Stimulated activated effector memory CD8-positive, alpha-beta T cell treated with anti-CD3 and anti-CD28 coated beads, Interleukin-12 subunit alpha, Interleukin-12 subunit beta, amount 100 ng/mL, for 72 hours (primary cell): ENCODE measurements at regions not wholly inside any gene's neighbourhood (a gene's known extent, or its start where the extent isn't known, plus 50 kb on each side); places are given as distances from the start of the nearest gene placed in this dataset.

Source experiments
- ATAC-seq: fragments of 150-1000 bp; cut with Tn5 transposase; 2 replicates; pipeline ENCODE4 v1.10.0; 2021
- DNase-seq, 2 donors: peaks; one replicate each; pipeline ENCODE4 v3.0.0; 2021 to 2022; ENCODE audit warnings: low spot score in 2 of 2
- H3K27ac Mint-ChIP-seq: one replicate; pipeline ENCODE4 v1.8.0; 2022; ENCODE audit warnings: mild to moderate bottlenecking, mixed read lengths
- H3K36me3 Mint-ChIP-seq: one replicate; pipeline ENCODE4 v1.8.0; 2022; ENCODE audit warnings: mild to moderate bottlenecking, mixed read lengths
- H3K4me1 Mint-ChIP-seq: one replicate; pipeline ENCODE4 v1.8.0; 2022; ENCODE audit warnings: mixed read lengths
- H3K4me3 Mint-ChIP-seq: one replicate; pipeline ENCODE4 v1.8.0; 2022; ENCODE audit warnings: mild to moderate bottlenecking, mixed read lengths
- H3K9me3 Mint-ChIP-seq: one replicate; pipeline ENCODE4 v1.8.0; 2022; ENCODE audit warnings: mixed read lengths

DNA sequence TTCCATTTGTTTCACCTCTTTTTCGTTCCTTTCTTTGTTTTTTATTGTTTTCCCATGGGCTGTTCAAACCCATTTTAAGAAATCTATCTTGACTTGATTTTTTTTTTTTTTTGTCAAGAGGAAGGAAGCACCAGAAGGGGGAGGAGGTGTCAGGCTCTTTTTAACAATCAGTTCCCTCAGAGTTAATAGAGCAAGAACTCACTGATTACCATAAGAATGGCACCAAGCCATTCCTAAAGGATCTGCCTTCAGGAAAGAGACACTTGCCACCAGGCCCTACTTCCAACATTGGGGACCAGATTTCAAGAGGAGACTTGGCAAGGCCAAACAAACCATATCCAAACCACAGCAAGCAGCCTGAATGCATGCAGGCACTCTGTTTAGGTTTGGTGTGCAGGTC lies 168.0 kb downstream of the OTOR start:
- Mint-ChIP-seq H3K9me3 (peaks cover 2% of the 10 kb centered on the region), H3K27ac (no peak overlapping the region), H3K4me1 (no peaks in the 10 kb centered on the region), H3K36me3 (no peaks in the 10 kb centered on the region), H3K4me3 (no peak overlapping the region)
- DNase-seq, result no peak
- no peak for ATAC-seq

DNA sequence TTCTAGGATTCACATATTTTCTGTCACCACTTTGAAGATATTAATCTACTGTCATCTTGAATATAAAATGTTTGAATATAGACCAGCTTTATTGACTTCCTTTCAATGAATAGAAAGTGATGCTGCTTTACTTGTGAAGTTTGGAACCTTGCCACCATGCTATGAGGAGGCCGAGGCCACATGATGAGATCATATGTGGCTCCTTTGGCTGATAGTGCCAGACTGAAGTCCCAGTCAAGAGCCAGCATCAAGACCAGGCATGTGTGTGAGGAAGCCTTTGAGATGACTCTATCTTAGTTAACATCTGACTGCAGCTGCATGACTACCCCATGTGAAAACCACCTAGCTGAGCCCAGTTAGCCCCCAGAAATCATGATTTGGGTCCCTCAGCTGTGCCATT lies 169.5 kb downstream of the OTOR start:
- H3K36me3 Mint-ChIP-seq, result no peaks in the 10 kb centered on the region
- no peak overlapping the region for H3K4me3 Mint-ChIP-seq
- DNase-seq, result no peak
- no peaks in the 10 kb centered on the region for H3K4me1 Mint-ChIP-seq
- H3K9me3 Mint-ChIP-seq, result no peaks in the 10 kb centered on the region
- no peak for ATAC-seq
- no peak overlapping the region for H3K27ac Mint-ChIP-seq

DNA sequence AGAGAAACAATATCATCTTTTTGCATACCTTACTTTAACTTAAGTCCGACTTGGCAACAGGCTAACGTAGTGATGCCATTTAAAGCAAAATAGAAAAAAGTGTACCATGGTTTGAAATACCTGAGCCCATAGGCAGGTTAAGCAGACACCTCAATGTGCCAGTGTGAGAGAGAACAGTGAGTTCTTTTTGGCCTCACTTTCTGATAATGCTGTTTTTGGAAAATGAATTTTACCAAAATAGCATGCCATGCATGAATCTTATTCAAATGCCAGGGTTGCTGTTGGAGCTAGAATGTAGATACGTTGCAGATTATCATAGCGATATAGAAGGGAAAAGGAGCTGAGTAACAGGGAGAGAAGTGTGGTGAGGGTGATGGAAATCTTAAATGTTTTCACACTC lies 170.2 kb downstream of the OTOR start:
- H3K36me3 Mint-ChIP-seq, result no peaks in the 10 kb centered on the region
- no peak overlapping the region for H3K4me3 Mint-ChIP-seq
- no peaks in the 10 kb centered on the region for H3K9me3 Mint-ChIP-seq
- no peak overlapping the region for H3K27ac Mint-ChIP-seq
- DNase-seq (no peak), ATAC-seq (no peak)
- no peaks in the 10 kb centered on the region for H3K4me1 Mint-ChIP-seq

DNA sequence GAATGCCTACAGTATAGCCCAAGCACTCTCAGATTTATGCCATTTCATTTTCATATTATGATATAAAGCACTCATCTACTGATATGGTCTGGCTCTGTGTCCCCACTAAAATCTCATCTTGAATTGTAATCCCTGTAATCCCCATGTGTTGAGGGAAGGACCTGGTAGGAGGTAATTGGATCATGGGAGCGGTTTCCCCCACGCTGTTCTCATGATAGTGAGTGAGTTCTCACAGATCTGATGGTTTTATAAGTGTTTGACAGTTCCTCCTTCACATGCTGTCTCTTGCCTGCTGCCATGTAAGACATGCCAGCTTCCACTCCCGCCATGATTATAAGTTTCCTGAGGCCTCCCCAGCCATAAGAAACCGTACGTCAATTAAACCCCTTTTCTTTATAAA lies 171.7 kb downstream of the OTOR start:
- Mint-ChIP-seq H3K4me1 (no peaks in the 10 kb centered on the region), H3K27ac (no peak overlapping the region), H3K4me3 (no peak overlapping the region), H3K9me3 (peaks cover 1% of the 10 kb centered on the region), H3K36me3 (no peaks in the 10 kb centered on the region)
- DNase-seq (no peak), ATAC-seq (no peak)

DNA sequence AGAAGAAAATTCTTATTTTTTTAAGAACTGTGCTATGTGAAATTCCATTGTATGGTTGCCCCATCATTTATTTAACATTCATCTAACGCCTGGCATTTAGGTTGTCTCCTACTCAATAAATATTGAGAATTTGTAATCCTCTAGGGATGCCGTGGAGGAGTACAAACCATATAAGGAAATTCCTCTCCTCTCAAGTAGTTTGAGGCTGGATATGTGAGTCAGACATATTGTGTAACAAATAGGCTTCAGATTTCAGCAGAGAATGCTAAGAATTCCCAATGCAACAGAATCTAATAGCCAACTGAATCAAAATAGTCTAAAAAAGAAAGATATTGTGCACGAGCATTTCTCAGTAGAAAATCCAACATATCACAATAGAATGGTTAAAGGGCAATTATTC lies 174.7 kb downstream of the OTOR start:
- peaks cover 3% of the 10 kb centered on the region for H3K9me3 Mint-ChIP-seq
- no peaks in the 10 kb centered on the region for H3K4me1 Mint-ChIP-seq
- H3K4me3 Mint-ChIP-seq, result no peak overlapping the region
- DNase-seq, result no peak
- ATAC-seq, result no peak
- H3K27ac Mint-ChIP-seq, result no peak overlapping the region
- H3K36me3 Mint-ChIP-seq, result no peaks in the 10 kb centered on the region

DNA sequence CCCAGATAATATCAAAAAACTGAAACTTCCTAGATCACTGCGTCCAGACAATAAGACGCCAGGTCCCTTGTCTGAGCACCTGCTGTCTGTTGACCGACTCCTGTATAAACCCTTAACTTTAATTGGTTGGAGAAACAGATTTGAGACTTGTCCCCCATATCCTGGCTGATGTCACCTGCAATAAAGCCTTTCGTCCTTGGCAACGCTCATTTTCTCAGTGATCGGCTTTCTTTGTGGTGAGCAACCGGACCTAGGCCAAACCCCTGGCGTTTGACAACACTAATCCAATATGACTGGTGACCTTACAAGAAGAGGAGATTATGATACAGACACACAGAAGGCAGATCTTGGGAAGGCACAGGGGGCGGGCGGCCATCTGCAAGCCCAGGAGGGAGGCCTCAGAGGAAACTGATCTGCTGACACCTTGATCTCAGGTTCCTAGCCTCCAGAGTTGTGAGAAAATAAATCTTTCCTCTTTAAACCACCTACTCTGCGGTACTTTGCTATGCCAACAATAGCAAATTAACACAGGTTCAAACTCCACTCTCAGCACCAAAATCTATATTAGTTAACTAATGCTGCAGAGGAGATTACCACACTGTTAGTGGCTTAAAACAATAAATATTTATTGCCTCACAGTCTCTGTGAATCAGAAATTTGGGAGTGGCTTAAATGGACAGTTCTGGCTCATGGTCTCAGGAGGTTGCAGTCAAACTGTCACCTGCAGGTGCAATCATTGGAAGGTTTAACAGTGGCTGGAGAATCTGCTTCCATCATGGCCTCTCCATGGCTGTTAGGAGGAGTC lies 178.7 kb downstream of the OTOR start:
- DNase-seq (no peak), ATAC-seq (no peak)
- H3K27ac Mint-ChIP-seq, result no peak overlapping the region
- no peaks in the 10 kb centered on the region for H3K4me1 Mint-ChIP-seq
- H3K4me3 Mint-ChIP-seq, result no peak overlapping the region
- H3K36me3 Mint-ChIP-seq, result no peaks in the 10 kb centered on the region
- peaks cover 8% of the 10 kb centered on the region for H3K9me3 Mint-ChIP-seq

DNA sequence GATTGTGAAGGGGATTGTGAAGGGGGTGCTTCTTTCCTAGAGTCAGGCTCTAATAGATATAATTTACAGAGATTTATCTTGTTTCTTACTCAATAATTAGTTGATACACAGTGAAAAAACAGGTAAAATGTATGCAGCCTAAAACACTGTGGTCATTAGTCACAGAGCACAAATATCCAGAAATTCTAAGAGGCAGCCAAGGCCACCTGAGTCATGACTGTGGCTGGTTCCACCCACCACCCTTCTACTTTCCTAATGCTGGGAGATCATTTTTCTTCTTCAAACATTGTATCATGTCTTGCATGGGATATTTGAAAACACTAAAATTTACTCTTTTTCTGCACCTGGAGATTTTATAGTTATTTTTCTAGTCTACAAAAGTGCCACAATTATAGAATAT lies 181.6 kb downstream of the OTOR start:
- no peak overlapping the region for H3K27ac Mint-ChIP-seq
- ATAC-seq (no peak), DNase-seq (no peak)

DNA sequence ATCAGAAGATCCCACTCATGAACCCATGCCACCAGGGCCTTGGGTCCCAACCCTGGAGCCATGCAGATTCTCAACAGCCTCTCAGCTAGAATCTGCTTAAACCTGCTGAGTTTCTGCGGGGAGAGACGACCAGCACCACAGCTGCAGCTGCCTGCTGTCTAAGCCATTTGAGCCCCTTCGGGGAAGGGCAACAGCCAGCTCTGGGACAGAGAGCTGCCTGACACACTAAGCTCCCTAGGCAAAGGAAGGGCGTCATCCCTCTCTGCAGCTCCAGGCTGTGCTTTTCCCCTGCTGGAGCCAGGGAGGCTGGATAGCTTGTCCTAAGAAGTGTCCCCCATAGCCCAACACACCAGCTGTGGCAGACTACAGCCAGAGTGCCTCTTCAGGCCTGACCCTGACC lies 182.5 kb downstream of the OTOR start:
- no peak for ATAC-seq
- H3K4me3 Mint-ChIP-seq, result no peak overlapping the region
- H3K4me1 Mint-ChIP-seq, result no peaks in the 10 kb centered on the region
- DNase-seq, result no peak
- peaks cover 5% of the 10 kb centered on the region for H3K9me3 Mint-ChIP-seq
- no peaks in the 10 kb centered on the region for H3K36me3 Mint-ChIP-seq
- no peak overlapping the region for H3K27ac Mint-ChIP-seq

More for the DNA sequence above, 181.6 kb downstream of the OTOR start:
- H3K9me3 Mint-ChIP-seq, result peaks cover 8% of the 10 kb centered on the region
- no peak overlapping the region for H3K4me3 Mint-ChIP-seq
- no peaks in the 10 kb centered on the region for H3K36me3 Mint-ChIP-seq
- no peaks in the 10 kb centered on the region for H3K4me1 Mint-ChIP-seq

DNA sequence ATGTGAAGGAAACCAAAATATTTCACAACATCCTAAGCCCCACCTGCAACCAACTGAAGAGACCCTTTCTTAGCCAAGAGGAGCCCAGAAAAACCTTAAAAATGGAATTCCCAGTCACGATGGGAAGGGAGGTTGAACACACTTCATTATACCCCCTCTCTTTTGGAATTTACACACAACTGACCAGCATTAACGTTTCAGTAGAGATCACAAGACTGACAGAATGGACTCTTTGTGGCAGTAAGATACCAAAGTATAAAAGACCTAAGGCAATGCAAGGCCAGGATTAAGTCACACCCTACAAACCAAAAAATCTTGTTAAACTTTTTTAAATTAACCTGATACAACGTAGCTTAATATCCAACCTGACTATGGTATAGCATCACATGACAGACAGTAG lies 190.9 kb downstream of the OTOR start:
- DNase-seq (no peak), ATAC-seq (no peak)
- Mint-ChIP-seq H3K4me3 (no peak overlapping the region), H3K36me3 (no peaks in the 10 kb centered on the region), H3K27ac (no peak overlapping the region), H3K9me3 (no peaks in the 10 kb centered on the region), H3K4me1 (no peaks in the 10 kb centered on the region)

DNA sequence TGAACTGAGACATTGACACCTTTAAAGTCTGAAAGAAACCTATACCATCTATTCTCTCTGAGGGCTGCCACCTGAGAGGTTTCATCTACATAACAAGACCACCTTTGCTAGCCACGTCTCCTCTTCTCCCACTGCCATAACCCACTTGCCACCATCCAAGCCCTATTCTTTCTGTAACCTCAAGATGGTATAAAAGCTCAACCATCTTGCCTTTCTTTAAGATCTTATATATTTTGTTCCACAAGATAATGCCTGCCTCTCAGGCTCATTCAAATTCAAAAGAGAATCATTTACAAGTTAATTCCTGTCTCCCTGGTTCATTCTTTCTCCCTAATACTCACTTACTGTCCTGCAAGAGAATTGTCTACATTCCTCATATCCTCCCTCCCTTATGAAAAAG lies 192.5 kb downstream of the OTOR start:
- peaks cover 5% of the 10 kb centered on the region for H3K9me3 Mint-ChIP-seq
- H3K4me1 Mint-ChIP-seq, result no peaks in the 10 kb centered on the region
- no peaks in the 10 kb centered on the region for H3K36me3 Mint-ChIP-seq
- H3K27ac Mint-ChIP-seq, result no peak overlapping the region
- H3K4me3 Mint-ChIP-seq, result no peak overlapping the region
- no peak for DNase-seq
- no peak for ATAC-seq

DNA sequence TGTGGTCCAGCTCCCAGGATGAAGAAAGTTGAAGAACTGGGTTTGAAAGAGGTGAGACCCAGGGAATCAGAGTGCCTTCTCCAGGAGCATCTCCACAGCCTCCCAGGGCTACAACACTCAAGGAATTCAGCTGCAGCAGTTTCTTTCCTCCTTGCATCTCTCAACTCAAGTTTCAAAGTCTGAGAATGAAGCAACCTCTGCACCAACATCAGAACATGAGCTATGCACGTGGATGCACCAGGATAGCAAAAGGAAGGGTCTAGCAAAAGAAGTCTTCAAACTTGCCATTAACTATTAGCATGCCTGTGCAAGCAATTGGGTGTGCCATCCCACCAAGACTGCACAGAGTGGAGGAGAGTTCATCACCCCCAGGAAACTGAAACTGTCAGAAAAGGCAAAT lies 193.9 kb downstream of the OTOR start:
- no peak for DNase-seq
- H3K4me1 Mint-ChIP-seq, result no peaks in the 10 kb centered on the region
- H3K36me3 Mint-ChIP-seq, result no peaks in the 10 kb centered on the region
- no peak for ATAC-seq
- H3K27ac Mint-ChIP-seq, result no peak overlapping the region
- H3K4me3 Mint-ChIP-seq, result no peak overlapping the region
- H3K9me3 Mint-ChIP-seq, result peaks cover 5% of the 10 kb centered on the region

DNA sequence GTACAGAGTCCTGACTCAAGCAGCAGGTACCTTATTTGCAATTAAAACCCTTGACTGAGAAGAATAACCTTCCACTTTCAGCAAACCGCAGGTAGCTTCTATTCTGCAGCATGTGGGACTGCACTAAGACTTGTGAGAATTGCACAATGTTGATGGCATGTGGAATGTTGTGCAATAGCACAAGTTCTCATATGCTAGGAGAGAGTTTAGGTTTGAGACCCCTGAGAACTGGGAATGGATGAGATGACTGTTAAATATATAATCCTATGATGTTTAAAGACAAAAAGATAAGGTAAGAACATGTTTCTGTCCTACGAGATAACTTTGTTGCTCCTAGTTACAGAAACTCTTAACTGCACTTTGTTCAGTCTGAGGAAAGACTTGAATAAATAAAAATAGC lies 194.6 kb downstream of the OTOR start:
- no peaks in the 10 kb centered on the region for H3K36me3 Mint-ChIP-seq
- peaks cover 5% of the 10 kb centered on the region for H3K9me3 Mint-ChIP-seq
- no peak overlapping the region for H3K4me3 Mint-ChIP-seq
- no peak for DNase-seq
- H3K27ac Mint-ChIP-seq, result no peak overlapping the region
- ATAC-seq, result no peak
- H3K4me1 Mint-ChIP-seq, result no peaks in the 10 kb centered on the region

DNA sequence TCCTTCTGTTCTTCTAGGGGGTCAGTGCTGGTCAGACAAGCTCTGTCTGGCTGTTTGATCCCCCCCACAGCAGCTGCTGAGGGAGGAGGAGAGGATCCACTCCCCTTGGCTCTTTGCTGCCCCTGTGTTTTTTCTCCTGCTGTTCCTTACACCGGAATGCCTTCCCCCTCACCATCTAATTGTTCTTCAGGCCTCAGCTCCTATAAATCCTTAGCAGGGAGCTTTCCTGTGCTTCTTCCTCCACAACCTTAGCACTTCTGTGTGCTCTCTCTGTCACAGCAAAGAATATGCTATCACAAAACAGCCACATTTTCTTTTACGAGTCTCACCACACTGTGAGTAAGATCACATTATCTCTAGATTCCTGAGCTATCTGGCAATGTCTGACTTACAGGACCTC lies 196.6 kb downstream of the OTOR start:
- no peak for ATAC-seq
- no peak for DNase-seq
- no peak overlapping the region for H3K27ac Mint-ChIP-seq
- no peak overlapping the region for H3K4me3 Mint-ChIP-seq
- no peaks in the 10 kb centered on the region for H3K36me3 Mint-ChIP-seq
- peaks cover 5% of the 10 kb centered on the region for H3K9me3 Mint-ChIP-seq
- no peaks in the 10 kb centered on the region for H3K4me1 Mint-ChIP-seq

DNA sequence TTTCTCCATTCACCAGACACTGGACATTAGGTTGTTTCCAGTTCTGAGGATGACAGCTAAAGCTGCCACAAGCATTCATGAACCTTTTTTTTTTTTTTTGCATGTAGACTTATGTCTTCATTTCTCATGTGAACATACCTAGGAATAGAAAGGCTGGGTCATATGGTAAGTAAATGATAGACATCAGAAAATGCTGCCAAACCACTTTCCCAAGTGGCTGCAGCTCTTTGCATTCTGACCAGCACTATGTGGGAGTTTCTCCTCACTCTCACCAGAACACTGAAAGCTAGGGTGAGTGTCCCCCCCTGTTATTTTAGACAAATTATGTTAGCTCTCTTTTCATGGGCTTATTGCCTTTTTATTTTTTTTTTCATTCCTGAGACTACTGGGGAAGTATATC lies 197.5 kb downstream of the OTOR start:
- peaks cover 10% of the 10 kb centered on the region for H3K9me3 Mint-ChIP-seq
- DNase-seq (no peak), ATAC-seq (no peak)
- no peaks in the 10 kb centered on the region for H3K4me1 Mint-ChIP-seq
- no peaks in the 10 kb centered on the region for H3K36me3 Mint-ChIP-seq
- no peak overlapping the region for H3K4me3 Mint-ChIP-seq
- H3K27ac Mint-ChIP-seq, result no peak overlapping the region

DNA sequence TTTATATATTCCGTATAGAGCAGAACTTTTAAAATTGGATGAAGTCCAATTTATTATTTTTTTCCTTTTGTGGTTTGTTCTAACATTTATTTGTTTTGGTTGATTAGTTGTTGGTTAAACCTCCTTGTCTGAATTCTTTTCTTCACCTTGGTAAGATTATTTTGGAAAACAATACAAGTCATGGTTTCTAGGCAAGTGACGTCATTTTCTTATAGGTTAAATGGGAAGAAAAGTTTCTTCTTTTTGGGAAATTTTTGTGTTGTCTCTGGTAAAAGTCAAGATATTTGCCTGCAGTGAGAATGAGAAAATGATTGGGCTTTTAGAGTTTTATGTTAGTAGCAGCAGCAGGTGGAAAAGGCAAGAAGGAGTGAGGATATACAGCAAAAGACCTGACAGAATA lies 197.9 kb downstream of the OTOR start:
- H3K4me1 Mint-ChIP-seq, result no peaks in the 10 kb centered on the region
- ATAC-seq, result no peak
- DNase-seq, result no peak
- H3K36me3 Mint-ChIP-seq, result no peaks in the 10 kb centered on the region
- H3K4me3 Mint-ChIP-seq, result no peak overlapping the region
- peaks cover 12% of the 10 kb centered on the region for H3K9me3 Mint-ChIP-seq
- H3K27ac Mint-ChIP-seq, result no peak overlapping the region

DNA sequence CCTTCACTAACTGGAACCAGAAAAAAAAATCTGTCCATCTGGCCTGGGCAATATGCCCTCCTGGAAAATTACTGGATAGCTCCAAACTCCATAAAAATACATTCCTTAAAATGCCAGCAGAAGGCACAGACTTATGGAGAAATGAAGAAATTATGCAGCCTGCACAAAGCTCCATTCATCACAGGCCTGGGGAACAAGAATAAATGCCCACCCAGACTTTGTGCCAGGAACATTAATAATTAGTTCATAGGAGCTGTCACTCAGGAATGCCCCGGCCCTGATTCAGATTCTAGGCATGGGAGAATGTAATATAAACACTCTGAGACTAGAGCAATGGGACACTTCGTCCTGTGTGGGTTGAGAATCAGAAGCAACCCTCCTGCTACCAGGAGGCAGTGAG lies 199.3 kb downstream of the OTOR start:
- no peaks in the 10 kb centered on the region for H3K36me3 Mint-ChIP-seq
- H3K4me3 Mint-ChIP-seq, result no peak overlapping the region
- H3K4me1 Mint-ChIP-seq, result no peaks in the 10 kb centered on the region
- peaks cover 12% of the 10 kb centered on the region for H3K9me3 Mint-ChIP-seq
- ATAC-seq (no peak), DNase-seq (no peak)
- H3K27ac Mint-ChIP-seq, result no peak overlapping the region

DNA sequence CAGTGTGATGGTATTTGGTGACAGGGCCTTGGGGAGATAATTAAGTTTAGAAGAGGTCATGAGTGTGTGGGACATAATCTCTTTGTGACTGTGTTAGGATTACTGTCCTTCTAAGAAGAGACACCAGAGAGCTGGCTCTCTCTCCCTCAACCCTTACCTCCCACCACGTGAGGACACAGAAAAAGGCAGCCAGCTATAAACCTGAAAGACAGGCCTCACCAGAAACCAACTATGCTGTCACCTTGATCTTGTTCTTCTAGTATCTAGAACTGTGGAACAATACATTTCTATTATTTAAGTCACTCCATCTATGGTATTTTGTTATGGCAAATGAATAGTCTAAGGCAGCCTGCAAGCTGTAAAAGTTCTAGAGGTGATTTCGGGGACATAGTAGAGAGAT lies 203.7 kb downstream of the OTOR start:
- Mint-ChIP-seq H3K4me3 (no peak overlapping the region), H3K4me1 (no peaks in the 10 kb centered on the region), H3K9me3 (peaks cover 7% of the 10 kb centered on the region), H3K36me3 (no peaks in the 10 kb centered on the region), H3K27ac (no peak overlapping the region)
- DNase-seq (no peak), ATAC-seq (no peak)
